ENCODE measurements at regions not wholly inside any gene's neighbourhood (a gene's known extent, or its start where the extent isn't known, plus 50 kb on each side); places are given as distances from the start of the nearest gene placed in this dataset.

DNA sequence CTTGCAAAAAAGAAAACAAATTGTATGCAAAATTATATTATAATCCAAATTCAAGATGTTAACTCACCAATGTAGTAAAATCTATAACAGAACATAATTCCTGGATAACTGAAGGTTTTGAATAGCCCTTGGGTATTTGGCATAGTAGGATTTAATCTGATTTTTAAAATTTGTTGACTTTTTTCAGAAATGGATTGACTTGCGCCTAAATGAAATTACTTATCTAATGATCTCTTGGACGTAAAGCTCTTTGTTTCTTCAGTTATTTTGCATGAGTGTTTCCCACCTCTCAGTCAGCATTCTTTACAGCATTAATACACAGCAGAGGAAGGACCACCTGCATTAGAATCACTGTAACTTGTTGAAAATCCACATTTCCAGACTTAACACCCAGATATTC is 169.6 kb downstream of the SEPTIN7 start:
- TF ChIP-seq, protein P1, sequence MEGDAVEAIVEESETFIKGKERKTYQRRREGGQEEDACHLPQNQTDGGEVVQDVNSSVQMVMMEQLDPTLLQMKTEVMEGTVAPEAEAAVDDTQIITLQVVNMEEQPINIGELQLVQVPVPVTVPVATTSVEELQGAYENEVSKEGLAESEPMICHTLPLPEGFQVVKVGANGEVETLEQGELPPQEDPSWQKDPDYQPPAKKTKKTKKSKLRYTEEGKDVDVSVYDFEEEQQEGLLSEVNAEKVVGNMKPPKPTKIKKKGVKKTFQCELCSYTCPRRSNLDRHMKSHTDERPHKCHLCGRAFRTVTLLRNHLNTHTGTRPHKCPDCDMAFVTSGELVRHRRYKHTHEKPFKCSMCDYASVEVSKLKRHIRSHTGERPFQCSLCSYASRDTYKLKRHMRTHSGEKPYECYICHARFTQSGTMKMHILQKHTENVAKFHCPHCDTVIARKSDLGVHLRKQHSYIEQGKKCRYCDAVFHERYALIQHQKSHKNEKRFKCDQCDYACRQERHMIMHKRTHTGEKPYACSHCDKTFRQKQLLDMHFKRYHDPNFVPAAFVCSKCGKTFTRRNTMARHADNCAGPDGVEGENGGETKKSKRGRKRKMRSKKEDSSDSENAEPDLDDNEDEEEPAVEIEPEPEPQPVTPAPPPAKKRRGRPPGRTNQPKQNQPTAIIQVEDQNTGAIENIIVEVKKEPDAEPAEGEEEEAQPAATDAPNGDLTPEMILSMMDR (conservative IDR thresholded peaks at IDR 0.05; ENCODE audit: low read depth, low read length), result no peak
- TF ChIP-seq POLR2A (IDR thresholded peaks at IDR 0.05; ENCODE audit: low read depth, low read length), result no peak
- no peak for TF ChIP-seq MXI1 (IDR thresholded peaks at IDR 0.05; ENCODE audit: borderline replicate concordance, low read depth, low read length)
- no peak for TF ChIP-seq RFX5 (IDR thresholded peaks at IDR 0.05; ENCODE audit: low read depth, low read length)
- TF ChIP-seq, protein P2, sequence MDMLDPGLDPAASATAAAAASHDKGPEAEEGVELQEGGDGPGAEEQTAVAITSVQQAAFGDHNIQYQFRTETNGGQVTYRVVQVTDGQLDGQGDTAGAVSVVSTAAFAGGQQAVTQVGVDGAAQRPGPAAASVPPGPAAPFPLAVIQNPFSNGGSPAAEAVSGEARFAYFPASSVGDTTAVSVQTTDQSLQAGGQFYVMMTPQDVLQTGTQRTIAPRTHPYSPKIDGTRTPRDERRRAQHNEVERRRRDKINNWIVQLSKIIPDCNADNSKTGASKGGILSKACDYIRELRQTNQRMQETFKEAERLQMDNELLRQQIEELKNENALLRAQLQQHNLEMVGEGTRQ (IDR thresholded peaks at IDR 0.05; ENCODE audit: low read depth, low read length), result no peak
- TF ChIP-seq MAFK (IDR thresholded peaks at IDR 0.05; ENCODE audit: low read depth, low read length), result no peak
- TF ChIP-seq CHD1 (IDR thresholded peaks at IDR 0.05; ENCODE audit: low read depth, low read length), result no peak
- no peak for TF ChIP-seq BHLHE40 (IDR thresholded peaks at IDR 0.05; ENCODE audit: low read depth, low read length)
